HG03097 (cell line): ENCODE measurements at regions not wholly inside any gene's neighbourhood (a gene's known extent, or its start where the extent isn't known, plus 50 kb on each side); places are given as distances from the start of the nearest gene placed in this dataset.
A peak's percentile ranks its signal among the peaks of the same experiment; 100 is the strongest.
"Not testable (repeated sequence)": the region's sequence is repeated elsewhere in the genome, so short reads cannot be mapped to it uniquely, and the experiment has no call there.

ENCODE experiments used
- ATAC-seq: cut with Tn5 transposase; IDR thresholded peaks from one replicate; pipeline ENCODE4 v1.9.1; 2021; ENCODE audit not compliant: unreplicated experiment, low FRiP score

GRCh38 chr21:22136740-22137139, 1138.5 kb downstream of the NCAM2 start:
- ATAC-seq = no peak

DNA sequence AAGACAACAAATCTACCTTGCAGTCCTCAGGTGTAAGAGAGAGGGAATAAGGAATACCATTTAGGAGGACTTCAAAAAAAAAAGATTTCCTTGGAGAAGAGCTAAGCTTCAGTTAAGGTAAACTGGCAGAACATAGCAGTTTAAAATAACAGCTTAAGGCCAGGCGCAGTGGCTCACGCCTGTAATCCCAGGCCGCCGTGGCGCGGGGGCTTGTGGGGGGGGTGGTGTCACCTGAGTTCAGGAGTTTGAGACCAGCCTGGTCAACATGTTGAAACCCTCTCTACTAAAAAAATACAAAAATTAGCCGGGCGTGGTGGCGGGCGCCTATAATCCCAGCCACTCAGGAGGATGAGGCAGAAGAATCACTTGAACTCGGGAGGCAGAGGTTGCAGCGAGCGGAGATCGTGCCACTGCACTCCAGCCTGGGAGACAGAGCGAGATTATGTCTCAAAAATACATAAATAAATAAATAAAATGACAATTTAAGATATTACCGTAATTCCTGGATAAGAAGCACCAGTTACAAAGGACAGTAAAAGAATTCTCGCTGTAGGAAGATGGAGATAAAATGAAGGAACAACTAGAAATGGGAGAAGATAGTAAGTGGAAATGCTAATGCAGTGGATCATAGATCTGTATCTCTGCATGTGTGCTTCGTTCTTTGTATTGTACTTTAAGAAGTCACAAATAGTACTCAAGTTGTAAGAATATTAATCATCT, 1140.2 kb downstream of the NCAM2 start:
- ATAC-seq = no peak

- no peak for ATAC-seq
Measured at GRCh38 chr21:22145545-22145944, 1147.3 kb downstream of the NCAM2 start.

- ATAC-seq = no peak
Measured at GRCh38 chr21:22154579-22155274, 1156.5 kb downstream of the NCAM2 start.

- ATAC-seq = no peak
Measured at GRCh38 chr21:22164912-22165311, 1166.7 kb downstream of the NCAM2 start.

- no peak for ATAC-seq
Measured at GRCh38 chr21:22174746-22175145, 1176.5 kb downstream of the NCAM2 start.

DNA sequence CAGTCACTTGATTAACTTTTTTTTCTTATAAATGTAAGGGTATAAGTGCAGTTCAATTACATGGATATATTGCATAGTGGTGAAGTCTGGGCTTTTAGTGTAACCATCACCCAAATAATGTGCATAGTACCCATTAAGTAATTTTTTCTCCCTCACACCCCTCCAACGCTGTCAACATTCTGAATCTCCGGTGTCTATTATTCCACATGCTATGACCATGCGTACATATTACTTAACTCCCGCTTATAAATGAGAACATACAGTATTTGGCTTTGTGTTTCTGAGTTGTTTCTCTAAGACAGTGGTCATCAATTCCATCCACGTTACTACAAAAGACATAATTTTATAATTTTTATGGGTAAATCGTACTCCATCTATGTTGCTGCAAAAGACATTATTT, 1191.1 kb downstream of the NCAM2 start:
- ATAC-seq = no peak

DNA sequence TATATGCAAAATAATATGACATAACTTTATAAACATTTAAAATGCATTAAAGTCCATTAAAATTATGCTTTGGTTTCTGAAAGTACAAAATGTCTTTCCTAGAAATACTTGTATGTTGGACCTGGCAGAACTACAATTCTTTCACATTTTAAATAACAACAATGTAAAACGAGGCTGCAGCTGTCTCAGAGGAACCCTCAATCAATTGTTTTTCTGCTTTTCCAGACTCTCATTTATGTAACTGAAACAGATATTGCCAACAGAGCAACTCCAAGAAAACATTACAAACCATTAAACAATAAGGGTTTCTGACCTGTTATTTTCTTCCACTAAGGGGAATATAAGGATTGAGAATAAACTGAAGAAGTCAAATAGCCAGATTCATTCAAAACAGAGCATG, 1193.4 kb downstream of the NCAM2 start:
- ATAC-seq = no peak

DNA sequence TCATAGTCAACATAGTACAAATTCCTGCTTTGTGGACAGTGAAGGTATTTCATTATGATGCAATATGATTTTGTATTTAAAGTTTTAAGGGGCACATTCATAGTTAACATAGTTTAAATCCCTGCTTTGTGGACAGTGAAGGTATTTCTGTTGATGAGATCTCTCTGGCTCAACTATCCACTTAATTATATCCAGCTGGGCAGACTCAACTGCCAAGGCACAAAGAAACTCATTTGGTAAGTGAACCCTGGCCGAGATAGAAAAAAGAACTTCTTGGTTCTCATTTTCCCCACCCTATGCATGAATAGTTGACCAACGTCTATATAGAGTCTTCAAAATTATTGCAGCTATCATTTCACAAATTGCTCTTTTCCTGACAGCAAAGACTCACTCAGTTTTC, 1194.6 kb downstream of the NCAM2 start:
- ATAC-seq = no peak

- not testable (repeated sequence) for ATAC-seq
Measured at GRCh38 chr21:22194986-22195385, 1196.8 kb downstream of the NCAM2 start.

GRCh38 chr21:22200378-22201092, 1202.3 kb downstream of the NCAM2 start:
- ATAC-seq = no peak

DNA sequence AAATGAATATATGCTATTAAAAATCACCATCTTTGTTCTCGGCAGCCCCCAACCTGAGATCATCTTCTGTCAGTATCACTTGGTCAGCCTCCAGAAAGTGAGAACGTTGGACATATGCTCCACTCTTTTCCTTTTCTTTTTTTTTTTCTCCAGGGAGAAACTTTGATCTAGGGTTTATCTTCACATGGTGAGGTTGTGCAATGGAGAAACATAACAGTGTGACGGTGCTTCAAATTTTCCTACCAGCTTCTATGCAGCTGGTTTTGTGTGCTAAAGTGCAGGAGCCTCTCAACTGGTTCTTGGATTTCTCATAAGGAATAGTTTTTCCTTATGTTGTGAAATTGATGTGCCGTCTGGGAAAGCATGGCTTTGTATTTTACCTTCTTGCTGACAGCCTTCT, 1202.9 kb downstream of the NCAM2 start:
- no peak for ATAC-seq

DNA sequence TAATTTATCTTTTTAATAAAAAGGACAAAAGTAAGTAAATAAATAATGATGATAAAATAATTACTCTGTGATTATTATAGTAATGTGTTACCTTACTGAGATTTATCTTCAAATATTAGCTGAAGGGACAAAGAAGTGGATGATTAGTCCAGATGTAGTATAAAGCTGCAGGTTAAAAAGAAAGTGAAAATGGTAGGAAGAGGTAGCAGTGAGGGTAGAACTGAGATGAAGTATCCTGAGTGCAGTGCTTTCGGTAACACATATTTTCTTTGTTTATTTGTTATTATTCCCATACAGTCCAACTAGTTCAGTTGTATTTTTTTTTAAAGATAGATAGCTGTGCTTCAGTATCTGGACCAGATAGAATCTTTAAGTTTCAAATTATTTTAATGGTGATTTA, 1203.5 kb downstream of the NCAM2 start:
- ATAC-seq = no peak

DNA sequence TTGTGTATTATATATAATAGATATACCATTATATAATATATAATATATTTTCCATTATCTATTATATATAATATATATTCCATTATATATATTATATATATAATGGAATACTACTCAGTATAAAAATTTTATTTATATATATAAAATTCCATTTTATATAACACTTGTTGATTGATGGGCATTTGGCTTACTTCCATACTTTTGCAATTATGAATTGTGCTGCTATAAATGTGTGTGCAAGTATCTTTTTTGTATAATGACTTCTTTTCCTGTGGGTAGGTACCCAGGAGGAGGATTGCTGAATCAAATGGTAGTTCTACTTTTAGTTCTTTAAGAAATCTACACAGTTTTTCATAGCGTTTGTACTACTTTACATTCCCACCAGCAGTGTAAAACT, 1211.1 kb downstream of the NCAM2 start:
- no peak for ATAC-seq

DNA sequence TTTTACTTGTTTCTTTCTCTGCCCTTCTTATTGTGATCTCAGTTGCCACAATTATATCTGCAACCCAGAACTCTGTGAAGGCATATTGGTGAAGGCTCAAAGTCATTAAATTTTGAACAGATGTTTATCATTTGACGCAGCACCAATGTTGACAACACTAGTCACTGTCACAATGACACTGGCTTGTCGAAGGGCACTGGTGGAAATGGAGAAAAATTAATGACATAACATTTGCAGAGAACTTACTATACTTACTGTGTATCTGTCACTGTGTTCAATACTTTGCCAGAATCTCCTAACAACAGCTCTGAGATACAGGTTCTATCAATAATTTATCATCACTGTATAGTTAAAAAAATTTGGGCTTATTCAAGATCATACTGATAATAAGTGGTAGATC, 1213.7 kb downstream of the NCAM2 start:
- no peak for ATAC-seq

DNA sequence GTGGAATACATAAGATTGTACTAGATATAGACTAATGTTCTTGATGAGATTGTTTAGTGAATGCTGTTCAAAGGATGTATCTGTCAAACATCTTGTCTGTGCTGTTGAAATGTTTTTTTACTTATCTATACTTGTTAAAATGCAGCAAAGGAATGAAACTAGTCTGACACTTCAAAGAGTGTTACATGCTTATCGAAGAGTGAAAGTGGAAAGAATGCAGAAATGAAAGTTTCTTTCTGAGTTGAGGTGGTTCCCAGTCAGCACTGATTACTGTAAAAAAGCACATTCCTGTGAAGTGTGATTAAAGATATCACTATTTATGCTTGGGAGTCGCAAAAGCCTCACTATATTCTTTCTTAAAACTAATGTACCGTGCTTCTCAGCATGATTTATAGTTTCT, 1225.2 kb downstream of the NCAM2 start:
- ATAC-seq = peak; percentile 86

DNA sequence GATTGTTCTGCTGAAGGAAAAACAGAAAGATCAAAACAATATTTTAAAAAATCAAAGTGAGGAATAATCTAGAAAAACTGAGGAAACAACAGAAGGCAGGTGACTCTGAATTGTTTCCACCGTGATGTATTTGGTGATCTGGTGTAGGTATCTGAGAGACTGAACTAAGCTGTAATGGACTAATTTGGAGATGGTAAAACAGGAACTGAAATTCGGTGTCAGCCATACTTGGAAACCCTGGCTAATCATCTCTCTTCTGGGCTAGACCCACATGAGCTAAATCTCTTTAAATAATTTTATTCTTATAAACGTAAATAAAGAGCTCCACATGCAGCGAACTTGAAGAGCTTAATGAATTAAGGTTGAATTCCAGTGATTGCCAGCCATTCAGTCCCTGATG, 1226.1 kb downstream of the NCAM2 start:
- ATAC-seq = no peak

DNA sequence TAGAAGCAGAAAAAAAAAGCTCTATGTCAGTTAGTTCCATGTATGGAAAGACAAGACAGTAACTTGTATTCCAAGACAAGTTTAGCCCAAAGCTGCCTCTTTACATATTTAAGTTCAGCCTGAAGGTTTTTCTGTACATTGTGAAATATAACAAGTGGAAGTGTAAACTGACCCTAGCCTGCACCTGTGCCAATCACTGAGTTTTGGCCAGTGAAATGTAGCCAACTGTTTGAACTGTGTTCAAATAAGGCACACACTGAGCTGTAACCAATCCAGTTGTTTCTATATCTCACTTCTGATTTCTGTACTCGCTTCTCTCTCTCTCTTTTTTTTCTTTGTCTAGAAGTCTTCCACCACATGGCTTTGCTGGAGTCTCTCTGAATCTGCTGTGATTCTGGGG, 1227.1 kb downstream of the NCAM2 start:
- ATAC-seq = no peak

GRCh38 chr21:22231013-22231412, 1232.8 kb downstream of the NCAM2 start:
- ATAC-seq = no peak

GRCh38 chr21:22235866-22236590, 1237.8 kb downstream of the NCAM2 start:
- no peak for ATAC-seq

DNA sequence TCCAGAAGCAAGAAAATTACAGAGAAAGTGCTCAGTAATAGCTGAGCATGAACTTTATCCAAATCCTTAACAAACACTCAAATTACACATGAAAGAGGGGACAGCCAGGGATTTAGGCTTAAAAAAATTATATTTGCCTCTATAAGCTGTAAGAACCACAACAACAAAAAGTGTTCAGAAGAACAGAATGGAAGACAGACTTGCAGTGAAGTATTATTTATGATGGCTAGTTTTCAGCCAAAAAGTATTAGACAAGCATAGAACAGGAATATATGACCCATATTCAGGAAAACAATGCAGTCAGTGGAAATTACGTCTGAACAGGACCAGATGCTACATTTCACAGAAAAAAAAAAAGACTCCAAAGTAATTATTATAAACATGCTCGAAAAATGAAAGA, 1246.3 kb downstream of the NCAM2 start:
- ATAC-seq = no peak
